GM21381 (cell line): ENCODE measurements at regions not wholly inside any gene's neighbourhood (a gene's known extent, or its start where the extent isn't known, plus 50 kb on each side); places are given as distances from the start of the nearest gene placed in this dataset.
A peak's percentile ranks its signal among the peaks of the same experiment; 100 is the strongest.

ENCODE experiments used
- ATAC-seq: cut with Tn5 transposase; IDR thresholded peaks from one replicate; pipeline ENCODE4 v1.9.1; 2021; ENCODE audit warnings: mild to moderate bottlenecking, moderate library complexity; ENCODE audit not compliant: unreplicated experiment

- no peak for ATAC-seq
Observed at GRCh38 chr1:184141361-184141880, 89.9 kb downstream of the TSEN15 start.

GRCh38 chr1:184143449-184143848 lies 91.9 kb downstream of the TSEN15 start:
- ATAC-seq = no peak

GRCh38 chr1:184145083-184145482 lies 93.6 kb downstream of the TSEN15 start:
- no peak for ATAC-seq

- no peak for ATAC-seq
Observed at GRCh38 chr1:184146202-184146601, 94.7 kb downstream of the TSEN15 start.

- ATAC-seq = no peak
Observed at GRCh38 chr1:184150776-184151531, 99.4 kb downstream of the TSEN15 start.

- no peak for ATAC-seq
Observed at GRCh38 chr1:184152434-184152898, 100.9 kb downstream of the TSEN15 start.

- no peak for ATAC-seq
Observed at GRCh38 chr1:184152974-184153373, 101.4 kb downstream of the TSEN15 start.

- no peak for ATAC-seq
Observed at GRCh38 chr1:184153731-184154130, 102.2 kb downstream of the TSEN15 start.

- no peak for ATAC-seq
Observed at GRCh38 chr1:184156521-184157393, 105.2 kb downstream of the TSEN15 start.

- no peak for ATAC-seq
Observed at GRCh38 chr1:184157394-184157742, 105.8 kb downstream of the TSEN15 start.

- no peak for ATAC-seq
Observed at GRCh38 chr1:184158896-184159681, 107.6 kb downstream of the TSEN15 start.

- peak; percentile 41 for ATAC-seq
Observed at GRCh38 chr1:184160236-184160635, 108.7 kb downstream of the TSEN15 start.

- ATAC-seq = no peak
Observed at GRCh38 chr1:184161071-184161698, 109.7 kb downstream of the TSEN15 start.

- ATAC-seq = no peak
Observed at GRCh38 chr1:184162281-184162680, 110.8 kb downstream of the TSEN15 start.

- ATAC-seq = peak; percentile 76
Observed at GRCh38 chr1:184163674-184164465, 112.3 kb downstream of the TSEN15 start.

GRCh38 chr1:184164536-184164935 lies 113.0 kb downstream of the TSEN15 start:
- no peak for ATAC-seq

GRCh38 chr1:184166485-184166884 lies 115.0 kb downstream of the TSEN15 start:
- ATAC-seq = no peak

GRCh38 chr1:184167352-184167751 lies 115.8 kb downstream of the TSEN15 start:
- no peak for ATAC-seq

GRCh38 chr1:184170719-184171118 lies 119.2 kb downstream of the TSEN15 start:
- no peak for ATAC-seq

GRCh38 chr1:184176058-184176457 lies 124.5 kb downstream of the TSEN15 start:
- ATAC-seq = no peak
